H1 (cell line): ENCODE measurements at regions not wholly inside any gene's neighbourhood (a gene's known extent, or its start where the extent isn't known, plus 50 kb on each side); places are given as distances from the start of the nearest gene placed in this dataset.

Source experiments
- CTBP2 ChIP-seq: IDR thresholded peaks from 2 replicates; pipeline ENCODE4 v1.7.0; 2011; ENCODE audit warnings: borderline replicate concordance, mild to moderate bottlenecking, moderate library complexity, mixed read lengths, low read length; ENCODE audit not compliant: insufficient read depth, insufficient read length
- GTF2F1 ChIP-seq: IDR thresholded peaks from 2 replicates; pipeline ENCODE4 v1.6.1; 2012; ENCODE audit warnings: low read depth, low read length, improper control_type of control experiment, borderline replicate concordance
- JUN ChIP-seq: IDR thresholded peaks from 2 replicates; pipeline ENCODE4 v1.6.1; 2011; ENCODE audit warnings: low read depth, mild to moderate bottlenecking, improper control_type of control experiment, low read length
- RBBP5 ChIP-seq: IDR thresholded peaks from 2 replicates; pipeline ENCODE4 v1.7.1; 2012; ENCODE audit warnings: low read depth, mild to moderate bottlenecking, inconsistent platforms, low read length, moderate library complexity, borderline replicate concordance
- TF ChIP-seq, protein P1 (sequence below): fragments of 300-600 bp; sonication (generic); IDR thresholded peaks from 2 replicates; pipeline ENCODE4 v1.7.1; 2012; ENCODE audit warnings: low read length, moderate library complexity, mild to moderate bottlenecking, inconsistent platforms; ENCODE audit not compliant: insufficient replicate concordance
- TF ChIP-seq, protein P2 (sequence below): IDR thresholded peaks from 2 replicates; pipeline ENCODE4 v1.6.1; 2011; ENCODE audit warnings: low read depth, mild to moderate bottlenecking, low read length; ENCODE audit not compliant: insufficient read depth

DNA sequence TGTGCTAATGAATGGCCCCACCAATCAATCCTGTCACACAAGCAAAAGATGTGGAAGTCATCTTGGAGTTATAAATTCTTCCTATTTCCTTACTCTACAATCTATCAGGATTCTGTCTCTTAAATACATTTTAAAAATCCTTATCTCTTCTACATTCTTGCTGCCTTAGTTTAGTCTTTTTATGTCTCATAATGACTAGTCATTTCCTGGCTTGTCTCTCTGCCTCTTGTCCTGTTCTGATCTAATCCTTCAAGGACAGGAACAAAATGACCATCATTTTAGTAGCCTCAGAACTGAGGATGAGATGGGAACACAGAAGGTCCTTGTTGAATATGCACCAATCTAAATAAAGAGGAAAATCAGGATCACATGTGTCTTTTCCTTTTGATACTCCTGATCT is 56.6 kb upstream of the LIN7C start (continued):
- TF ChIP-seq, protein P1, sequence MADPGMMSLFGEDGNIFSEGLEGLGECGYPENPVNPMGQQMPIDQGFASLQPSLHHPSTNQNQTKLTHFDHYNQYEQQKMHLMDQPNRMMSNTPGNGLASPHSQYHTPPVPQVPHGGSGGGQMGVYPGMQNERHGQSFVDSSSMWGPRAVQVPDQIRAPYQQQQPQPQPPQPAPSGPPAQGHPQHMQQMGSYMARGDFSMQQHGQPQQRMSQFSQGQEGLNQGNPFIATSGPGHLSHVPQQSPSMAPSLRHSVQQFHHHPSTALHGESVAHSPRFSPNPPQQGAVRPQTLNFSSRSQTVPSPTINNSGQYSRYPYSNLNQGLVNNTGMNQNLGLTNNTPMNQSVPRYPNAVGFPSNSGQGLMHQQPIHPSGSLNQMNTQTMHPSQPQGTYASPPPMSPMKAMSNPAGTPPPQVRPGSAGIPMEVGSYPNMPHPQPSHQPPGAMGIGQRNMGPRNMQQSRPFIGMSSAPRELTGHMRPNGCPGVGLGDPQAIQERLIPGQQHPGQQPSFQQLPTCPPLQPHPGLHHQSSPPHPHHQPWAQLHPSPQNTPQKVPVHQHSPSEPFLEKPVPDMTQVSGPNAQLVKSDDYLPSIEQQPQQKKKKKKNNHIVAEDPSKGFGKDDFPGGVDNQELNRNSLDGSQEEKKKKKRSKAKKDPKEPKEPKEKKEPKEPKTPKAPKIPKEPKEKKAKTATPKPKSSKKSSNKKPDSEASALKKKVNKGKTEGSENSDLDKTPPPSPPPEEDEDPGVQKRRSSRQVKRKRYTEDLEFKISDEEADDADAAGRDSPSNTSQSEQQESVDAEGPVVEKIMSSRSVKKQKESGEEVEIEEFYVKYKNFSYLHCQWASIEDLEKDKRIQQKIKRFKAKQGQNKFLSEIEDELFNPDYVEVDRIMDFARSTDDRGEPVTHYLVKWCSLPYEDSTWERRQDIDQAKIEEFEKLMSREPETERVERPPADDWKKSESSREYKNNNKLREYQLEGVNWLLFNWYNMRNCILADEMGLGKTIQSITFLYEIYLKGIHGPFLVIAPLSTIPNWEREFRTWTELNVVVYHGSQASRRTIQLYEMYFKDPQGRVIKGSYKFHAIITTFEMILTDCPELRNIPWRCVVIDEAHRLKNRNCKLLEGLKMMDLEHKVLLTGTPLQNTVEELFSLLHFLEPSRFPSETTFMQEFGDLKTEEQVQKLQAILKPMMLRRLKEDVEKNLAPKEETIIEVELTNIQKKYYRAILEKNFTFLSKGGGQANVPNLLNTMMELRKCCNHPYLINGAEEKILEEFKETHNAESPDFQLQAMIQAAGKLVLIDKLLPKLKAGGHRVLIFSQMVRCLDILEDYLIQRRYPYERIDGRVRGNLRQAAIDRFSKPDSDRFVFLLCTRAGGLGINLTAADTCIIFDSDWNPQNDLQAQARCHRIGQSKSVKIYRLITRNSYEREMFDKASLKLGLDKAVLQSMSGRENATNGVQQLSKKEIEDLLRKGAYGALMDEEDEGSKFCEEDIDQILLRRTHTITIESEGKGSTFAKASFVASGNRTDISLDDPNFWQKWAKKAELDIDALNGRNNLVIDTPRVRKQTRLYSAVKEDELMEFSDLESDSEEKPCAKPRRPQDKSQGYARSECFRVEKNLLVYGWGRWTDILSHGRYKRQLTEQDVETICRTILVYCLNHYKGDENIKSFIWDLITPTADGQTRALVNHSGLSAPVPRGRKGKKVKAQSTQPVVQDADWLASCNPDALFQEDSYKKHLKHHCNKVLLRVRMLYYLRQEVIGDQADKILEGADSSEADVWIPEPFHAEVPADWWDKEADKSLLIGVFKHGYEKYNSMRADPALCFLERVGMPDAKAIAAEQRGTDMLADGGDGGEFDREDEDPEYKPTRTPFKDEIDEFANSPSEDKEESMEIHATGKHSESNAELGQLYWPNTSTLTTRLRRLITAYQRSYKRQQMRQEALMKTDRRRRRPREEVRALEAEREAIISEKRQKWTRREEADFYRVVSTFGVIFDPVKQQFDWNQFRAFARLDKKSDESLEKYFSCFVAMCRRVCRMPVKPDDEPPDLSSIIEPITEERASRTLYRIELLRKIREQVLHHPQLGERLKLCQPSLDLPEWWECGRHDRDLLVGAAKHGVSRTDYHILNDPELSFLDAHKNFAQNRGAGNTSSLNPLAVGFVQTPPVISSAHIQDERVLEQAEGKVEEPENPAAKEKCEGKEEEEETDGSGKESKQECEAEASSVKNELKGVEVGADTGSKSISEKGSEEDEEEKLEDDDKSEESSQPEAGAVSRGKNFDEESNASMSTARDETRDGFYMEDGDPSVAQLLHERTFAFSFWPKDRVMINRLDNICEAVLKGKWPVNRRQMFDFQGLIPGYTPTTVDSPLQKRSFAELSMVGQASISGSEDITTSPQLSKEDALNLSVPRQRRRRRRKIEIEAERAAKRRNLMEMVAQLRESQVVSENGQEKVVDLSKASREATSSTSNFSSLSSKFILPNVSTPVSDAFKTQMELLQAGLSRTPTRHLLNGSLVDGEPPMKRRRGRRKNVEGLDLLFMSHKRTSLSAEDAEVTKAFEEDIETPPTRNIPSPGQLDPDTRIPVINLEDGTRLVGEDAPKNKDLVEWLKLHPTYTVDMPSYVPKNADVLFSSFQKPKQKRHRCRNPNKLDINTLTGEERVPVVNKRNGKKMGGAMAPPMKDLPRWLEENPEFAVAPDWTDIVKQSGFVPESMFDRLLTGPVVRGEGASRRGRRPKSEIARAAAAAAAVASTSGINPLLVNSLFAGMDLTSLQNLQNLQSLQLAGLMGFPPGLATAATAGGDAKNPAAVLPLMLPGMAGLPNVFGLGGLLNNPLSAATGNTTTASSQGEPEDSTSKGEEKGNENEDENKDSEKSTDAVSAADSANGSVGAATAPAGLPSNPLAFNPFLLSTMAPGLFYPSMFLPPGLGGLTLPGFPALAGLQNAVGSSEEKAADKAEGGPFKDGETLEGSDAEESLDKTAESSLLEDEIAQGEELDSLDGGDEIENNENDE = no peak
- no peak for TF ChIP-seq CTBP2
- no peak for TF ChIP-seq RBBP5
- no peak for TF ChIP-seq GTF2F1
- no peak for TF ChIP-seq JUN
- TF ChIP-seq, protein P2, sequence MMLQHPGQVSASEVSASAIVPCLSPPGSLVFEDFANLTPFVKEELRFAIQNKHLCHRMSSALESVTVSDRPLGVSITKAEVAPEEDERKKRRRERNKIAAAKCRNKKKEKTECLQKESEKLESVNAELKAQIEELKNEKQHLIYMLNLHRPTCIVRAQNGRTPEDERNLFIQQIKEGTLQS = no peak
